ENCODE measurements at regions not wholly inside any gene's neighbourhood (a gene's known extent, or its start where the extent isn't known, plus 50 kb on each side); places are given as distances from the start of the nearest gene placed in this dataset.

GRCh38 chr6:126848119-126848518 lies 270.4 kb upstream of the RSPO3 start:
- H3K4me1 ChIP-seq, result no peaks in the 10 kb centered on the region
- no peaks in the 10 kb centered on the region for H3K9me3 ChIP-seq
- H3K36me3 ChIP-seq (ENCODE audit: low read depth, missing control alignments), result no peaks in the 10 kb centered on the region
- intact Hi-C loops (cut with DNase I; ENCODE audit: low total_unique reads), result no loop called here
- H3K27ac ChIP-seq, result no peak overlapping the region
- H3K4me3 ChIP-seq, result no peak overlapping the region
- DNase-seq, result no peak
- no peaks in the 10 kb centered on the region for H3K27me3 ChIP-seq
- no peak for TF ChIP-seq POLR2A (IDR thresholded peaks at IDR 0.05)
- TF ChIP-seq CTCF (IDR thresholded peaks at IDR 0.05), result no peak

GRCh38 chr6:126867641-126868040 lies 250.8 kb upstream of the RSPO3 start:
- Histone ChIP-seq H3K4me3 (no peak overlapping the region), H3K4me1 (no peaks in the 10 kb centered on the region), H3K9me3 (no peaks in the 10 kb centered on the region), H3K36me3 (ENCODE audit: low read depth, missing control alignments) (no peaks in the 10 kb centered on the region), H3K27me3 (no peaks in the 10 kb centered on the region), H3K27ac (no peak overlapping the region)
- DNase-seq, result no peak
- intact Hi-C loops (cut with DNase I; ENCODE audit: low total_unique reads), result no loop called here
- 85 to 87% methylated on average over 3 of the region's 3 CpGs for WGBS, 2 donors
- TF ChIP-seq CTCF (IDR thresholded peaks at IDR 0.05), result no peak
- TF ChIP-seq POLR2A (IDR thresholded peaks at IDR 0.05), result no peak

- TF ChIP-seq CTCF (IDR thresholded peaks at IDR 0.05) (no peak), POLR2A (IDR thresholded peaks at IDR 0.05) (no peak)
- no peaks in the 10 kb centered on the region for H3K36me3 ChIP-seq (ENCODE audit: low read depth, missing control alignments)
- no peak for DNase-seq
- H3K9me3 ChIP-seq, result no peaks in the 10 kb centered on the region
- no peak overlapping the region for H3K27ac ChIP-seq
- no peaks in the 10 kb centered on the region for H3K4me1 ChIP-seq
- no peak overlapping the region for H3K4me3 ChIP-seq
- intact Hi-C loops (cut with DNase I; ENCODE audit: low total_unique reads), result no loop called here
- no peaks in the 10 kb centered on the region for H3K27me3 ChIP-seq
Observed at GRCh38 chr6:126873351-126873750, 245.1 kb upstream of the RSPO3 start.

GRCh38 chr6:126873791-126874190 lies 244.7 kb upstream of the RSPO3 start:
- DNase-seq, result no peak
- intact Hi-C loops (cut with DNase I; ENCODE audit: low total_unique reads), result no loop called here
- WGBS, 2 donors, result 100% methylated on average over 1 of the region's 1 CpG

More at GRCh38 chr6:126873791-126874190, 244.7 kb upstream of the RSPO3 start:
- H3K4me1 ChIP-seq, result no peaks in the 10 kb centered on the region
- no peaks in the 10 kb centered on the region for H3K27me3 ChIP-seq
- no peak for TF ChIP-seq CTCF (IDR thresholded peaks at IDR 0.05)
- TF ChIP-seq POLR2A (IDR thresholded peaks at IDR 0.05), result no peak
- H3K4me3 ChIP-seq, result no peak overlapping the region
- no peaks in the 10 kb centered on the region for H3K9me3 ChIP-seq
- H3K36me3 ChIP-seq (ENCODE audit: low read depth, missing control alignments), result no peaks in the 10 kb centered on the region
- no peak overlapping the region for H3K27ac ChIP-seq
